HG03097 (cell line): ENCODE measurements at regions not wholly inside any gene's neighbourhood (a gene's known extent, or its start where the extent isn't known, plus 50 kb on each side); places are given as distances from the start of the nearest gene placed in this dataset.
"Not testable (repeated sequence)": the region's sequence is repeated elsewhere in the genome, so short reads cannot be mapped to it uniquely, and the experiment has no call there.

Source experiments
- ATAC-seq: cut with Tn5 transposase; IDR thresholded peaks from one replicate; pipeline ENCODE4 v1.9.1; 2021; ENCODE audit not compliant: unreplicated experiment, low FRiP score

GRCh38 chr7:81300753-81301152 is 381.9 kb upstream of the SEMA3C start:
- no peak for ATAC-seq

GRCh38 chr7:81299711-81300110 is 380.9 kb upstream of the SEMA3C start:
- ATAC-seq, result no peak

- ATAC-seq, result no peak
These were observed 380.3 kb upstream of the SEMA3C start for GRCh38 chr7:81298951-81299666.

- no peak for ATAC-seq
These were observed 378.5 kb upstream of the SEMA3C start for GRCh38 chr7:81297317-81297716.

GRCh38 chr7:81296726-81297125 is 377.9 kb upstream of the SEMA3C start:
- ATAC-seq, result no peak

GRCh38 chr7:81294897-81295515 is 376.2 kb upstream of the SEMA3C start:
- no peak for ATAC-seq

- ATAC-seq, result no peak
These were observed 375.0 kb upstream of the SEMA3C start for GRCh38 chr7:81293806-81294205.

- not testable (repeated sequence) for ATAC-seq
These were observed 367.9 kb upstream of the SEMA3C start for GRCh38 chr7:81286754-81287153.

- no peak for ATAC-seq
These were observed 366.5 kb upstream of the SEMA3C start for GRCh38 chr7:81285142-81285871.

GRCh38 chr7:81284576-81284975 is 365.7 kb upstream of the SEMA3C start:
- ATAC-seq, result no peak

- no peak for ATAC-seq
These were observed 361.7 kb upstream of the SEMA3C start for GRCh38 chr7:81280531-81280930.

- no peak for ATAC-seq
These were observed 358.8 kb upstream of the SEMA3C start for GRCh38 chr7:81277691-81278090.

GRCh38 chr7:81273601-81274397 is 354.9 kb upstream of the SEMA3C start:
- no peak for ATAC-seq

- ATAC-seq, result no peak
These were observed 353.3 kb upstream of the SEMA3C start for GRCh38 chr7:81272176-81272575.

- ATAC-seq, result no peak
These were observed 349.7 kb upstream of the SEMA3C start for GRCh38 chr7:81268551-81268950.

- no peak for ATAC-seq
These were observed 348.7 kb upstream of the SEMA3C start for GRCh38 chr7:81267508-81267907.

- ATAC-seq, result no peak
These were observed 345.3 kb upstream of the SEMA3C start for GRCh38 chr7:81264116-81264515.

- no peak for ATAC-seq
These were observed 341.3 kb upstream of the SEMA3C start for GRCh38 chr7:81260152-81260551.

GRCh38 chr7:81256991-81257390 is 338.1 kb upstream of the SEMA3C start:
- no peak for ATAC-seq

- no peak for ATAC-seq
These were observed 329.6 kb upstream of the SEMA3C start for GRCh38 chr7:81248420-81248819.

GRCh38 chr7:81247364-81247763 is 328.5 kb upstream of the SEMA3C start:
- ATAC-seq, result not testable (repeated sequence)
